Colonic mucosa (tissue), 4 donors: ENCODE measurements at regions not wholly inside any gene's neighbourhood (a gene's known extent, or its start where the extent isn't known, plus 50 kb on each side); places are given as distances from the start of the nearest gene placed in this dataset.

ENCODE experiments used
- DNase-seq: peaks from one replicate; pipeline ENCODE4 v3.0.0-alpha.2; 2020
- H3K27ac ChIP-seq: fragments of 200-600 bp; one replicate; pipeline ENCODE4 v1.8.0; 2021
- H3K27me3 ChIP-seq: fragments of 200-600 bp; one replicate; pipeline ENCODE4 v1.8.0; 2021
- H3K36me3 ChIP-seq: fragments of 200-600 bp; one replicate; pipeline ENCODE4 v1.8.0; 2021
- H3K4me1 ChIP-seq: fragments of 200-600 bp; one replicate; pipeline ENCODE4 v1.8.0; 2021; ENCODE audit warnings: mild to moderate bottlenecking
- H3K4me3 ChIP-seq: fragments of 200-600 bp; one replicate; pipeline ENCODE4 v1.8.0; 2021
- H3K9ac ChIP-seq, 2 donors: one replicate each; pipeline ENCODE4 v1.7.0; 2013; ENCODE audit warnings: control low read depth in 2 of 2, low read depth in 2 of 2, low read length in 2 of 2
- H3K9me3 ChIP-seq: fragments of 200-600 bp; one replicate; pipeline ENCODE4 v1.8.0; 2021
- intact Hi-C: fragments of 100-400 bp; cut with DNase I; formaldehyde crosslinking; loops from one replicate; pipeline ENCODE4 v1.14.1; 2022
- TF ChIP-seq, protein P1 (sequence below): fragments of 200-600 bp; IDR thresholded peaks from one replicate; pipeline ENCODE4 v1.8.0; 2022; ENCODE audit warnings: antibody characterized with exemption, mild to moderate bottlenecking
- donor health status: healthy.
- donor health status: DM: no; HTN: no; CAD: no.
- donor health status: DM: no; HTN: no; CAD: no.

DNA sequence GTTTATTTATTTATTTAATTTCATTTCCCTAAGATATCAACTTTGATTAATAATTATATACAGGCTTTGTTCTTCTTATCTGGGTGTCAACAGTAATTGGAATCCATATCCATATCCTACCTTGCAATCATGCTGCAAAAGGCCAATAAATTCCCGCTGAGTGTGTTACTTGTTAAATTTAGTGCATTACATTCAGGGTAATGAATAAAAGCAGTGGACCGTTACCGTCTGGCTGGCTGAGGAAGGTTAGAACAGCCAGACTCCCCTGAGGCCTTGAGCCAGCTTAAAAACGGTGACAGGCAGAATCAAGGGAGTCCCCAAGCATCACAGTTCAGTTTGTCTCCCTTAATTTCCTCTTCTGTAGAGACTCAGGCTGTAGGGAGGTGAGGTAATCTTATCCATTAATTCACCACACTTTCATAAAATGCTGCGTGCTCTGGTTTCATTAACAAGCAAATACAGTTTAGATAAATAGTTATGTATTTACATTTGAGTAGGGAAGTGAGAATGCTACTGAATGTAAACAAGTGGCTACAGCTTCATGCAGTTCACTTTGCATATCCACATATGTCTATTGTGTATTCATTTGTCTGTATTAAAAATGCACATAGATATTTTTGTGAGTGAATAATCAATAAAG lies 888.2 kb upstream of the CXADR start:
- TF ChIP-seq, protein P1, sequence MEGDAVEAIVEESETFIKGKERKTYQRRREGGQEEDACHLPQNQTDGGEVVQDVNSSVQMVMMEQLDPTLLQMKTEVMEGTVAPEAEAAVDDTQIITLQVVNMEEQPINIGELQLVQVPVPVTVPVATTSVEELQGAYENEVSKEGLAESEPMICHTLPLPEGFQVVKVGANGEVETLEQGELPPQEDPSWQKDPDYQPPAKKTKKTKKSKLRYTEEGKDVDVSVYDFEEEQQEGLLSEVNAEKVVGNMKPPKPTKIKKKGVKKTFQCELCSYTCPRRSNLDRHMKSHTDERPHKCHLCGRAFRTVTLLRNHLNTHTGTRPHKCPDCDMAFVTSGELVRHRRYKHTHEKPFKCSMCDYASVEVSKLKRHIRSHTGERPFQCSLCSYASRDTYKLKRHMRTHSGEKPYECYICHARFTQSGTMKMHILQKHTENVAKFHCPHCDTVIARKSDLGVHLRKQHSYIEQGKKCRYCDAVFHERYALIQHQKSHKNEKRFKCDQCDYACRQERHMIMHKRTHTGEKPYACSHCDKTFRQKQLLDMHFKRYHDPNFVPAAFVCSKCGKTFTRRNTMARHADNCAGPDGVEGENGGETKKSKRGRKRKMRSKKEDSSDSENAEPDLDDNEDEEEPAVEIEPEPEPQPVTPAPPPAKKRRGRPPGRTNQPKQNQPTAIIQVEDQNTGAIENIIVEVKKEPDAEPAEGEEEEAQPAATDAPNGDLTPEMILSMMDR: no peak
- Histone ChIP-seq H3K4me1 (no peaks in the 10 kb centered on the region), H3K9ac (no peak overlapping the region), H3K36me3 (no peaks in the 10 kb centered on the region), H3K4me3 (no peak overlapping the region), H3K27me3 (no peaks in the 10 kb centered on the region), H3K27ac (no peak overlapping the region), H3K9me3 (no peaks in the 10 kb centered on the region)
- intact Hi-C loops: no loop called here
- DNase-seq: no peak

DNA sequence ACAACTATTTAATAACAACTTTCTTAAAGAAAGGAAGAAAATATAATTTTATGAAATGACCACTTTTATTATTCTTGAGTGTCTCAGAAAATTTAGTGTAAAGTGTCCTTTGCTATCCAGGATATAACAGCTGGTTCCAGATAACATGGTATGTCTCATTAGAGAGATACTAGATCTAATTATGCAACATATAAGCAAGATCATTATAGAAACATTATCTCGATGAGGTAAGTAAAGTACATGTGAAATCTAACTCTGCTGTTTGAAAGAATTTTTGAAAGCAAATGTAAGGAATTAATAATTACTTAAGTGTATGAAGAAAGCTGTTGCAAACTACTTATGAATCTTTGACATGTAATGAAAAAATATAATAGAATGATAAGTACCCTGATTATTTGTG lies 887.4 kb upstream of the CXADR start:
- no peaks in the 10 kb centered on the region for H3K9me3 ChIP-seq
- TF ChIP-seq, protein P1: no peak
- no peak for DNase-seq
- H3K4me3 ChIP-seq: no peak overlapping the region
- intact Hi-C loops: no loop called here
- no peaks in the 10 kb centered on the region for H3K4me1 ChIP-seq
- no peaks in the 10 kb centered on the region for H3K36me3 ChIP-seq
- H3K27me3 ChIP-seq: no peaks in the 10 kb centered on the region
- no peak overlapping the region for H3K9ac ChIP-seq
- no peak overlapping the region for H3K27ac ChIP-seq

DNA sequence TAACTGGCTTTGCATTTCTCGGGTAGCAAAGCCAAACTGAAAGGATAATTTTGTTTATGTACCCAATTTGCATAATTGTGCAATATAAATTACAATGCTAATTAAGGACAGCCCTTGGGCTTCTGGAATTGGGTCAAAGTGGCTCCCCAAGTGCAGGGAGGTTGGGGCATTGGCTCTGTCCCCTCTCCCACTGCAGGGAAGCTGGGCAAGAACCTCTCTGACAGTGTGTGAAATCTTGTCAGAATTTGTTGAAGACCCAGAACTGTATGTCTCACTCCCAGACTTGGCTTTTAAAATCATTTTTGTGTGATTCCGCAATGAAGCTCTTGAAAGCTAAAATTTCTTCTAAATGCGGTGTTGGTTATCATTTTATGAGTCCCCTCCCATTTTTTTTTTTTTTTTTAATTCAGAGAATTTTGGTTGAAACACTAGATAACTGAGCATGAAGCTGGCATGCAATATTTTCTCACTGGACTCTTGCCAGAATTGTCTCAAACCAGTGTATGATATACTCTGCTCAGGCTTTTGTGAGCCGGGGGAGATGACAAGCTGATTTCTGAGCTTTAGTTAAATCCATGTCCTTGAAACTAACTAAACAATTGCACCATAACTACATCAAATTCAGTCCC lies 878.9 kb upstream of the CXADR start:
- intact Hi-C loops: no loop called here
- Histone ChIP-seq H3K36me3 (no peaks in the 10 kb centered on the region), H3K4me3 (no peak overlapping the region), H3K27me3 (no peaks in the 10 kb centered on the region), H3K9ac (no peak overlapping the region), H3K27ac (no peak overlapping the region), H3K4me1 (no peaks in the 10 kb centered on the region), H3K9me3 (no peaks in the 10 kb centered on the region)
- TF ChIP-seq, protein P1: no peak
- no peak for DNase-seq

DNA sequence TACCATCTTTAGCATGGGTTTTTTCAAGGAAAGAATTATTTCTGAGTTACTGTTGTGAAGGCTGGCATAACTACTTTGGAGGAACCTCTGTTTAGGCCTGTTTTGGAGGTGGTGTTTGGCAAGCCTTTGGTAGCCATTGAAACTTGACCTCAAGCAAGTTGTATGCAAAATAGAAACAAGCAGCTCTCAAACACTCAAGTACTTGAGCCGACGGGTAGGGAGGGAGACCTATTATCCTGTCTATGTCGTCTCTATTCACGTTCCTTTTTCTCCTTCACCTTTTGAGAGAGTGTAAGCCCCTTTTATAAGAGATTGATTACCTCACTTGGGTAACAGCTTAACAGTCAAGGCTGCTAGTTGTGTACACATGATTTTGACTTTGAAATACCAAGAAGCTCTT lies 878.3 kb upstream of the CXADR start:
- Histone ChIP-seq H3K27me3 (no peaks in the 10 kb centered on the region), H3K9me3 (no peaks in the 10 kb centered on the region), H3K9ac (no peak overlapping the region), H3K27ac (no peak overlapping the region), H3K4me3 (no peak overlapping the region), H3K36me3 (no peaks in the 10 kb centered on the region), H3K4me1 (no peaks in the 10 kb centered on the region)
- intact Hi-C loops: no loop called here
- no peak for DNase-seq
- TF ChIP-seq, protein P1: no peak

DNA sequence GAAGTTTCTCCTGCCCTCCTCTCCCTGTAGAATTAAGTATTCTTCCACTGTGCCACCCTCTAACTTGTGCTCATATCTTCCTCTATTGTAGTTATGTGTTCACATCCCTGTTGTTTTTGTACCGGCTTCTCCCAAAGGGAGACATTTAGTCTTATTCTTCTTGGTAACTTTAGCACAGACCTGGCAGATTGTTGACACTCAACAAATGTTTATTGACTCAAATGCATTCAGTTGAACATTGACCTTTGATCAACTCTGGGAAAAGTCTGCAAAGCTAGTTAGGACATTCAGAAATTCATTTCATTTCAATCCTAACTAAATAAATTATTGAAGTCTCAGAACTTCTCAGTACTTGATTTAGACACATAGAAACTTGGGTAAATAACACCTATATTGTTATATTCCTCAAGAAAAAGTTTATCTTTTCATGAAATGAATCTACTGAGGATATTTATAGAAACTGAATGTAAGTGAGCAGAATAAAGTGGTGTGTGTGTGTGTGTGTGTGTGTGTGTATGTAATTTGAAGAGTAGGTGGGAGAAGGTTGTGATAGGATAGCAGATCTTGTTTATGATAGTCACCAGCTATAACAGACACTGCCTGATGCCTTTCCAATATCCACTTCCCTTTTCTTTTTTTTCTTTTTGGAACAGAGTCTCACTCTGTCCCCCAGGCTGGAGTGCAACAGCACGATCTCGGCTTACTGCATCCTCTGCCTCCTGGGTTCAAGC lies 872.4 kb upstream of the CXADR start:
- Histone ChIP-seq H3K9me3 (no peaks in the 10 kb centered on the region), H3K27ac (no peak overlapping the region), H3K4me3 (no peak overlapping the region), H3K4me1 (no peaks in the 10 kb centered on the region), H3K9ac (no peak overlapping the region), H3K27me3 (no peaks in the 10 kb centered on the region), H3K36me3 (no peaks in the 10 kb centered on the region)
- intact Hi-C loops: no loop called here
- no peak for DNase-seq
- TF ChIP-seq, protein P1: no peak
